ENCODE measurements at regions not wholly inside any gene's neighbourhood (a gene's known extent, or its start where the extent isn't known, plus 50 kb on each side); places are given as distances from the start of the nearest gene placed in this dataset.
A peak's percentile ranks its signal among the peaks of the same experiment; 100 is the strongest.

GRCh38 chr12:46556105-46556559 lies 183.6 kb upstream of the SLC38A2 start:
- Histone ChIP-seq H3K27ac (ENCODE audit: low read depth in 2 of 2, low read length in 2 of 2) (peak overlapping the region in 1 of 2 donors; percentile 56), H3K4me3 (ENCODE audit: low read length in 3 of 3) (no peak overlapping the region), H3K27me3 (ENCODE audit: control insufficient read depth, insufficient read depth, low read length) (no peaks in the 10 kb centered on the region), H3K9ac (ENCODE audit: low read length in 3 of 3) (no peak overlapping the region), H3K4me1 (ENCODE audit: control insufficient read depth in 2 of 3, insufficient read depth in 2 of 3, low read depth in 1 of 3, low read length in 3 of 3) (peaks cover 0 to 6% (median 0%) of the 10 kb centered on the region in 3 donors), H3K9me3 (ENCODE audit: control insufficient read depth in 2 of 3, insufficient read depth in 1 of 3, low read length in 3 of 3) (no peaks in the 10 kb centered on the region), H3K36me3 (ENCODE audit: control insufficient read depth in 2 of 3, insufficient read depth in 3 of 3, low read length in 3 of 3) (no peaks in the 10 kb centered on the region)
- peak in 2 of 5 donors; percentile 25 to 26 for DNase-seq
- intact Hi-C loops (cut with DNase I): no loop called here
- TF ChIP-seq CTCF (IDR thresholded peaks at IDR 0.05; ENCODE audit: borderline replicate concordance, extremely low read depth, insufficient read depth): no peak
- FAIRE-seq: no peak

GRCh38 chr12:46555406-46555852 lies 182.9 kb upstream of the SLC38A2 start:
- H3K9ac ChIP-seq (ENCODE audit: low read length in 3 of 3): no peak overlapping the region
- H3K4me3 ChIP-seq (ENCODE audit: low read length in 3 of 3): no peak overlapping the region
- H3K27ac ChIP-seq (ENCODE audit: low read depth in 2 of 2, low read length in 2 of 2): peak overlapping the region in 1 of 2 donors; percentile 56
- H3K4me1 ChIP-seq (ENCODE audit: control insufficient read depth in 2 of 3, insufficient read depth in 2 of 3, low read depth in 1 of 3, low read length in 3 of 3): peaks cover 0 to 6% (median 0%) of the 10 kb centered on the region in 3 donors
- peak in 2 of 5 donors; percentile 54 to 80 for DNase-seq
- H3K36me3 ChIP-seq (ENCODE audit: control insufficient read depth in 2 of 3, insufficient read depth in 3 of 3, low read length in 3 of 3): no peaks in the 10 kb centered on the region
- no peak for FAIRE-seq
- intact Hi-C loops (cut with DNase I): no loop called here
- no peaks in the 10 kb centered on the region for H3K27me3 ChIP-seq (ENCODE audit: control insufficient read depth, insufficient read depth, low read length)
- no peak for TF ChIP-seq CTCF (IDR thresholded peaks at IDR 0.05; ENCODE audit: borderline replicate concordance, extremely low read depth, insufficient read depth)
- H3K9me3 ChIP-seq (ENCODE audit: control insufficient read depth in 2 of 3, insufficient read depth in 1 of 3, low read length in 3 of 3): no peaks in the 10 kb centered on the region

- peaks cover 0 to 6% (median 0%) of the 10 kb centered on the region in 3 donors for H3K4me1 ChIP-seq (ENCODE audit: control insufficient read depth in 2 of 3, insufficient read depth in 2 of 3, low read depth in 1 of 3, low read length in 3 of 3)
- H3K27me3 ChIP-seq (ENCODE audit: control insufficient read depth, insufficient read depth, low read length): no peaks in the 10 kb centered on the region
- TF ChIP-seq CTCF (IDR thresholded peaks at IDR 0.05; ENCODE audit: borderline replicate concordance, extremely low read depth, insufficient read depth): no peak
- no peak for FAIRE-seq
- DNase-seq: peak in 1 of 5 donors; percentile 26
- H3K9ac ChIP-seq (ENCODE audit: low read length in 3 of 3): no peak overlapping the region
- H3K27ac ChIP-seq (ENCODE audit: low read depth in 2 of 2, low read length in 2 of 2): peak overlapping the region in 1 of 2 donors; percentile 23
- H3K4me3 ChIP-seq (ENCODE audit: low read length in 3 of 3): no peak overlapping the region
- H3K36me3 ChIP-seq (ENCODE audit: control insufficient read depth in 2 of 3, insufficient read depth in 3 of 3, low read length in 3 of 3): no peaks in the 10 kb centered on the region
- intact Hi-C loops (cut with DNase I): no loop called here
- H3K9me3 ChIP-seq (ENCODE audit: control insufficient read depth in 2 of 3, insufficient read depth in 1 of 3, low read length in 3 of 3): no peaks in the 10 kb centered on the region
Observed at GRCh38 chr12:46554460-46554859, 181.9 kb upstream of the SLC38A2 start.

- Histone ChIP-seq H3K4me1 (ENCODE audit: control insufficient read depth in 2 of 3, insufficient read depth in 2 of 3, low read depth in 1 of 3, low read length in 3 of 3) (peaks cover 0 to 6% (median 0%) of the 10 kb centered on the region in 3 donors), H3K9me3 (ENCODE audit: control insufficient read depth in 2 of 3, insufficient read depth in 1 of 3, low read length in 3 of 3) (no peaks in the 10 kb centered on the region), H3K27me3 (ENCODE audit: control insufficient read depth, insufficient read depth, low read length) (no peaks in the 10 kb centered on the region), H3K9ac (ENCODE audit: low read length in 3 of 3) (no peak overlapping the region), H3K4me3 (ENCODE audit: low read length in 3 of 3) (no peak overlapping the region), H3K27ac (ENCODE audit: low read depth in 2 of 2, low read length in 2 of 2) (no peak overlapping the region), H3K36me3 (ENCODE audit: control insufficient read depth in 2 of 3, insufficient read depth in 3 of 3, low read length in 3 of 3) (no peaks in the 10 kb centered on the region)
- DNase-seq: no peak
- no peak for TF ChIP-seq CTCF (IDR thresholded peaks at IDR 0.05; ENCODE audit: borderline replicate concordance, extremely low read depth, insufficient read depth)
- intact Hi-C loops (cut with DNase I): no loop called here
- no peak for FAIRE-seq
Observed at GRCh38 chr12:46553911-46554310, 181.3 kb upstream of the SLC38A2 start.

All from kidney (tissue), 13 donors.